Naive B cell (primary cell): ENCODE measurements at regions not wholly inside any gene's neighbourhood (a gene's known extent, or its start where the extent isn't known, plus 50 kb on each side); places are given as distances from the start of the nearest gene placed in this dataset.

Experiments used
- ATAC-seq, 2 donors: fragments of 150-1000 bp; cut with Tn5 transposase; 2 replicates each; pipeline ENCODE4 v1.10.0; 2021; ENCODE audit warnings: low read depth in 2 of 2, mild to moderate bottlenecking in 2 of 2, moderate library complexity in 2 of 2
- DNase-seq: peaks from one replicate; pipeline ENCODE4 v3.0.0; 2022
- H3K27ac Mint-ChIP-seq, 6 donors: one replicate each; pipeline ENCODE4 v1.8.0; 2020 to 2022; ENCODE audit warnings: mild to moderate bottlenecking in 6 of 6, mixed read lengths in 6 of 6, moderate library complexity in 5 of 6, inconsistent platforms in 2 of 6
- H3K27me3 Mint-ChIP-seq, 3 donors: one replicate each; pipeline ENCODE4 v1.8.0; 2021 to 2022; ENCODE audit warnings: mixed read lengths in 3 of 3, mild to moderate bottlenecking in 1 of 3
- H3K36me3 Mint-ChIP-seq, 2 donors: one replicate each; pipeline ENCODE4 v1.8.0; 2020 to 2022; ENCODE audit warnings: mixed read lengths in 2 of 2, inconsistent platforms in 1 of 2, mild to moderate bottlenecking in 1 of 2
- H3K4me1 Mint-ChIP-seq, 3 donors: one replicate each; pipeline ENCODE4 v1.8.0; 2020 to 2022; ENCODE audit warnings: mixed read lengths in 3 of 3, inconsistent platforms in 1 of 3, mild to moderate bottlenecking in 1 of 3, moderate library complexity in 1 of 3
- H3K4me3 Mint-ChIP-seq, 8 donors: one replicate each; pipeline ENCODE4 v1.8.0; 2020 to 2022; ENCODE audit warnings: mild to moderate bottlenecking in 8 of 8, mixed read lengths in 8 of 8, moderate library complexity in 8 of 8, inconsistent platforms in 2 of 8
- H3K9me3 Mint-ChIP-seq, 7 donors: one replicate each; pipeline ENCODE4 v1.8.0; 2020 to 2022; ENCODE audit warnings: mixed read lengths in 7 of 7, mild to moderate bottlenecking in 5 of 7, inconsistent platforms in 2 of 7, moderate library complexity in 1 of 7

DNA sequence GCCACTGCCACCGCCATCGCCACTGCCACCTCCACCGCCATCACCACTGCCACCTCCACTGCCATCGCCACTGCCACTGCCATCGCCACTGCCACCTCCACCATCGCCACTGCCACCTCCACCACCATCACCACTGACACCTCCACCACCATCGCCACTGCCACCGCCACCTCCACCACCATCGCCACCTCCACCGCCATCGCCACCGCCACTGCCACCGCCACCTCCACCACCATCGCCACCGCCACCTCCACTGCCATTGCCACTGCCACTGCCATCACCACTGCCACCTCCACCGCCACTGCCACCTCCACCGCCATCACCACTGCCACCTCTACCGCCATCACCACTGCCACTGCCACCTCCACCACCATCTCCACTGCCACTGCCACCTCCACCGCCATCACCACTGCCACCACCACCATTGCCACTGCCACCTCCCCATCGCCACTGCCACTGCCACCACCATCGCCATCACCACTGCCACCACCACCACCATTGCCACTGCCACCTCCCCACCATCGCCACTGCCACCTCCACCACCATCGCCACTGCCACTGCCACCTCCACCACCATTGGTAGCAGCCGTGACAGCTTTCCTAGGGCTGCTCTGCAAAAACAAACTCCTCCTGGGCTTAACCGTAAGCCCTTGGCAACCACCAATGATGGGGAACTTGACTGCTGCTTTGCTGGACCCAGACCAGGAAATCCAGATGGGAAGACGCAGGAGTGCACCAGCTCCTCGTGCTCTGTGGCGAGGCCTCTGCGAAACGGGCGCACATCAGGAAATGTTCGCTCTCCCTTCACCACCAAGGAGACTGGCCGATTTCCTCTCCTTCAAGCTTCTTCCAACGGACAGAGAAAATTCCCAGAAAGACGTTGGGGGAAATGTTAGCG, 147.2 kb downstream of the RBFOX3 start:
- no peak for ATAC-seq
- Mint-ChIP-seq H3K9me3 (peaks cover 0 to 2% (median 0%) of the 10 kb centered on the region in 7 donors), H3K4me3 (no peak overlapping the region), H3K27ac (no peak overlapping the region), H3K27me3 (peaks cover 3 to 17% (median 16%) of the 10 kb centered on the region in 3 donors), H3K36me3 (no peaks in the 10 kb centered on the region), H3K4me1 (no peaks in the 10 kb centered on the region)
- DNase-seq, result no peak

GRCh38 chr17:79461041-79461440, 149.8 kb downstream of the RBFOX3 start:
- DNase-seq (no peak), ATAC-seq (no peak)
- Mint-ChIP-seq H3K9me3 (peaks cover 0 to 2% (median 0%) of the 10 kb centered on the region in 7 donors), H3K4me1 (no peaks in the 10 kb centered on the region), H3K27ac (no peak overlapping the region), H3K36me3 (no peaks in the 10 kb centered on the region), H3K27me3 (peaks cover 3 to 29% (median 23%) of the 10 kb centered on the region in 3 donors), H3K4me3 (no peak overlapping the region)

GRCh38 chr17:79459846-79460245, 151.0 kb downstream of the RBFOX3 start:
- ATAC-seq (no peak), DNase-seq (no peak)
- Mint-ChIP-seq H3K9me3 (peaks cover 0 to 2% (median 0%) of the 10 kb centered on the region in 7 donors), H3K27ac (no peak overlapping the region), H3K36me3 (no peaks in the 10 kb centered on the region), H3K27me3 (peaks cover 3 to 39% (median 20%) of the 10 kb centered on the region in 3 donors), H3K4me1 (no peaks in the 10 kb centered on the region), H3K4me3 (no peak overlapping the region)

DNA sequence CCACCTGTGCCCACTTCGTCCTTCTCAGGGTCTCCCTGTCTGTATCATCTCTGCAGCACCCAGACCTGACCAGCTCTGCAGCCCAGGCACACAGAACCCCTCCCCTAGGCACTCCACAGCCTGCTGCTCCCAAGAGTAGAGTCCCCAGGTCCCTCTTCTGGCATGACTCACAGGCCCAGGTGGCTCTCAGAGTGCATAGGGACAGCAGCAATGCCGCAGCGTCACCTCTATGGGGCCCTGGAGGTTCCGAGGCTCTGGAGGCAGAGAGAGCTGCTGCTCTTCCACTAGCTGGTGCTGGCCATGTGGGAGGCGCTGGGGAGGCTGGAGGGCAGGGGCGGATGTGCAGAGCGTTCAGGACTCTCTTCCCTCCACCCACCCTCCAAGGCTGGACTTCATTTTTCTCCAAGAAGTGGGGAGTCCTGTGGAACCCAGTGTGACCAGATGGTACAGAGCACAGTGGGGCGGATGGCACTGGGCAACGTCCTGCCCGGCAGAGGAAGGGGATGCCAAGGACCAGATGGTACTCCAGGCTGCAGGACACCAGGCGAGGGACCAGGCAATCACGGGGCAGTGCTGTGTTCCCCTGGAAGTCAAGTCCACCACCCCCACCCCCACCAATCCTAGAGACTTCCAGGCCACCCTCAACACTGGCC, 151.7 kb downstream of the RBFOX3 start:
- H3K36me3 Mint-ChIP-seq, result no peaks in the 10 kb centered on the region
- H3K27ac Mint-ChIP-seq, result peak overlapping the region in 1 of 6 donors; percentile 15
- peaks cover 3 to 39% (median 20%) of the 10 kb centered on the region in 3 donors for H3K27me3 Mint-ChIP-seq
- DNase-seq, result no peak
- no peak for ATAC-seq
- peak overlapping the region in 1 of 8 donors; percentile 18 for H3K4me3 Mint-ChIP-seq
- H3K9me3 Mint-ChIP-seq, result peaks cover 0 to 2% (median 0%) of the 10 kb centered on the region in 7 donors
- H3K4me1 Mint-ChIP-seq, result no peaks in the 10 kb centered on the region

DNA sequence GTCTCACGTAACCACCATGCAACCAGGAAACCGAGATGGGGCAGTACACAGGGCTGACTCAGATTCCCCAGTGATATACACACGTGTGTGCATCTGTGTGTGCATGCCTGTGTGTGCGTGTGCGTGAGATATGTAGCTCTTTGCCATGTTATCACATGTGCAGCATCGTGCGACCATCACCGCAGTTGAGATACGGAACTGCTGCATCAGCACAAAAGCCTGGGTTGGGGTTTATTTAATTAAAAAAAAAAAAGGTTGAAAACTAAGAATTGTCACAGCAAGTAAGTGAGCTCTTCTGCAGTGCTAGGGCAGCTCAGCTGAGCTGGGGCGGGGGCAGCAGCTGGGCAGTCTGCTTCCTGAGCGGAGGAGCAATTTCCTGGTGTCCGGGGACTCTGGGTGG, 152.5 kb downstream of the RBFOX3 start:
- Mint-ChIP-seq H3K9me3 (peaks cover 0 to 2% (median 0%) of the 10 kb centered on the region in 7 donors), H3K27me3 (peaks cover 3 to 44% (median 24%) of the 10 kb centered on the region in 3 donors), H3K4me3 (peak overlapping the region in 1 of 8 donors; percentile 7), H3K27ac (no peak overlapping the region), H3K36me3 (no peaks in the 10 kb centered on the region), H3K4me1 (no peaks in the 10 kb centered on the region)
- ATAC-seq (no peak), DNase-seq (no peak)

GRCh38 chr17:79457889-79458288, 153.0 kb downstream of the RBFOX3 start:
- H3K36me3 Mint-ChIP-seq, result no peaks in the 10 kb centered on the region
- no peaks in the 10 kb centered on the region for H3K4me1 Mint-ChIP-seq
- no peak for ATAC-seq
- peak overlapping the region in 1 of 6 donors; percentile 78 for H3K27ac Mint-ChIP-seq
- DNase-seq, result no peak
- H3K9me3 Mint-ChIP-seq, result peaks cover 0 to 2% (median 0%) of the 10 kb centered on the region in 7 donors
- peaks cover 3 to 47% (median 26%) of the 10 kb centered on the region in 3 donors for H3K27me3 Mint-ChIP-seq
- H3K4me3 Mint-ChIP-seq, result no peak overlapping the region

DNA sequence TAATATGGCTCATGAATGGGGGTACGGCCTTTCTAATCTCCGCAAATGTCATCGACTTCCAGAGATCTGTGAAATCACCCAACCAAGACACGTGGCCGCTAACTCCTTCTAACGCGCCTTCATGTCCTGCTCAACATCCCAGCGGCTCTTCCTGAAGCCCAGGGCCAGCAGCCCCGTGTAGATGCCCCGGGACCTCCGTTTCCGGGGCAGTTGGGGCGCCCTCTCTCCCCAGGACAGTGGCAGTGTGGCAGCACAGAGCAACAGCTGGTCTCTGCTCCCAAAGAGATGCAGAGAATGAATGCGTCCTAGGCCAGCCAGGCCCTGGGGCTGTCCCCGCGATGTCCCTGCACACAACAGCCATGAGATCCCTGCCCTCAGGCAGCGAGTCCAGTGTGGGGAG, 153.5 kb downstream of the RBFOX3 start:
- Mint-ChIP-seq H3K4me3 (no peak overlapping the region), H3K27ac (no peak overlapping the region), H3K4me1 (no peaks in the 10 kb centered on the region), H3K9me3 (no peaks in the 10 kb centered on the region), H3K27me3 (peaks cover 3 to 47% (median 27%) of the 10 kb centered on the region in 3 donors), H3K36me3 (no peaks in the 10 kb centered on the region)
- DNase-seq (no peak), ATAC-seq (no peak)

DNA sequence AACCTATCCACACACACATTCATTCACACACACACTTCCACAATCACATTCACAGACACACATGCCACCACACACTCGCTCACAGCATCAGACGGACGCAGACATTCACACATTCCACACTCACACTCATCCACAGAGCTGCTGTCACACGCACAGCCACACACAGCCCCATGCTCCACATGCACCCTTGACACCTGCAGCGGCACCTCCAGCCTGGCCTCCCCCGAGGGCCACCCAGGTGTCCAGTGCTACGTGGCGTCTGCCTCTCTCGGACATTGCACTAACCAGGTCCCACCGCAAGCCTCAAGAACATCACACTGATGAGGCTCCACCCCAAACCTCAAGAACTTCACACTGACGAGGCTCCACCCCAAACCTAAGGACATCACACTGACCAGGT, 155.2 kb downstream of the RBFOX3 start:
- H3K27ac Mint-ChIP-seq, result no peak overlapping the region
- H3K4me1 Mint-ChIP-seq, result no peaks in the 10 kb centered on the region
- H3K9me3 Mint-ChIP-seq, result no peaks in the 10 kb centered on the region
- H3K4me3 Mint-ChIP-seq, result no peak overlapping the region
- DNase-seq, result no peak
- no peak for ATAC-seq
- H3K36me3 Mint-ChIP-seq, result no peaks in the 10 kb centered on the region
- peaks cover 3 to 53% (median 34%) of the 10 kb centered on the region in 3 donors for H3K27me3 Mint-ChIP-seq

GRCh38 chr17:79454826-79455225, 156.0 kb downstream of the RBFOX3 start:
- Mint-ChIP-seq H3K27me3 (peaks cover 0 to 51% (median 34%) of the 10 kb centered on the region in 3 donors), H3K36me3 (no peaks in the 10 kb centered on the region), H3K9me3 (no peaks in the 10 kb centered on the region), H3K4me3 (no peak overlapping the region), H3K27ac (no peak overlapping the region), H3K4me1 (no peaks in the 10 kb centered on the region)
- DNase-seq, result no peak
- ATAC-seq, result no peak

DNA sequence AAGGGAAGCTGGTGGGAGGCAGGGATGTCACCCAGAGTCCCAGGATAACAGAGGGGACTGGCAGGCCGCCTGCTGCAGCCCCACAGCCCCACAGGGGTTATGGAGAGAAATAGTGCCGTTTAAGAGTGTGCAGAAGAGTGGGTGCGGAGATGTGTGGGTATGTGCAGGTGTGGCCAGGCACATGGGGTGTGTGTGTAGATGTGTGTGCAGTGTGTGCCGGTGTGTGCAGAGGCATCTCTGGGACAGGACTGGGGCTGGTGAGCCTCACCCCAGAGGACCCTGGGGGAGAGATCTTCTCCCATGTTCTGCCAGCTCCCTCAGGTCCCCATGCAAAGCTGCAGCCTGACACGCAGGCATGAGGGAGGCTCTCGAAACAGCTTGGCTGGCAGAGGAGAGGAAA, 157.4 kb downstream of the RBFOX3 start:
- Mint-ChIP-seq H3K27ac (no peak overlapping the region), H3K9me3 (no peaks in the 10 kb centered on the region), H3K36me3 (no peaks in the 10 kb centered on the region), H3K4me1 (no peaks in the 10 kb centered on the region), H3K27me3 (peaks cover 0 to 41% (median 26%) of the 10 kb centered on the region in 3 donors), H3K4me3 (no peak overlapping the region)
- ATAC-seq (no peak), DNase-seq (no peak)

- peaks cover 4 to 46% (median 26%) of the 10 kb centered on the region in 3 donors for H3K27me3 Mint-ChIP-seq
- no peak overlapping the region for H3K4me3 Mint-ChIP-seq
- ATAC-seq (no peak), DNase-seq (no peak)
- H3K36me3 Mint-ChIP-seq, result no peaks in the 10 kb centered on the region
- no peak overlapping the region for H3K27ac Mint-ChIP-seq
- H3K4me1 Mint-ChIP-seq, result no peaks in the 10 kb centered on the region
- H3K9me3 Mint-ChIP-seq, result no peaks in the 10 kb centered on the region
These were observed 158.1 kb downstream of the RBFOX3 start for GRCh38 chr17:79452706-79453105.

GRCh38 chr17:79451167-79451566, 159.7 kb downstream of the RBFOX3 start:
- DNase-seq, result no peak
- Mint-ChIP-seq H3K4me1 (no peaks in the 10 kb centered on the region), H3K27ac (no peak overlapping the region), H3K4me3 (no peak overlapping the region), H3K36me3 (no peaks in the 10 kb centered on the region), H3K27me3 (peaks cover 5 to 39% (median 24%) of the 10 kb centered on the region in 3 donors), H3K9me3 (no peaks in the 10 kb centered on the region)
- no peak for ATAC-seq

GRCh38 chr17:79446399-79447009, 164.3 kb downstream of the RBFOX3 start:
- Mint-ChIP-seq H3K4me3 (no peak overlapping the region), H3K36me3 (no peaks in the 10 kb centered on the region)
- DNase-seq, result no peak

More at GRCh38 chr17:79446399-79447009, 164.3 kb downstream of the RBFOX3 start:
- no peak for ATAC-seq
- no peaks in the 10 kb centered on the region for H3K9me3 Mint-ChIP-seq
- H3K27me3 Mint-ChIP-seq, result peaks cover 5 to 14% (median 9%) of the 10 kb centered on the region in 3 donors
- H3K27ac Mint-ChIP-seq, result no peak overlapping the region
- H3K4me1 Mint-ChIP-seq, result no peaks in the 10 kb centered on the region
